GM21786 (cell line): ENCODE measurements at regions not wholly inside any gene's neighbourhood (a gene's known extent, or its start where the extent isn't known, plus 50 kb on each side); places are given as distances from the start of the nearest gene placed in this dataset.

Experiments
- ATAC-seq: cut with Tn5 transposase; IDR thresholded peaks from one replicate; pipeline ENCODE4 v1.9.1; 2021; ENCODE audit not compliant: unreplicated experiment

DNA sequence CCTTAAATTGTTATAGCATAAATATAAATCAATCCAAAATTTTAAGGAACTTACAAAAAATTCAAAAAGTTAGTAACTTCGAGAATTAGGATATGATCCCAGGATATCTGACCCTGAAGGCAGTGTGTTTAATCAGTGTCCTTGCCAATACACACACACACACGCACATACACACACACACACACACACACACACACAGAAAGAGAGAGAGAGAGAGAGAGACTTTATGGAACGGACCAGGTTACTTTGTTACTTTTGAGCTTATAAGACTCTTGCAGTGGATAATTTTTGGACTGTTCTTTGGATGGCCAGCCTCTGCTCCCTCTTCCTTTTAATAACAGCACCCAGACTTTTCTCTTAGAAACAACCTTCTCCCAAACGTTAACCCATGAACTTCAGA, 322.9 kb downstream of the NFIB start:
- no peak for ATAC-seq

DNA sequence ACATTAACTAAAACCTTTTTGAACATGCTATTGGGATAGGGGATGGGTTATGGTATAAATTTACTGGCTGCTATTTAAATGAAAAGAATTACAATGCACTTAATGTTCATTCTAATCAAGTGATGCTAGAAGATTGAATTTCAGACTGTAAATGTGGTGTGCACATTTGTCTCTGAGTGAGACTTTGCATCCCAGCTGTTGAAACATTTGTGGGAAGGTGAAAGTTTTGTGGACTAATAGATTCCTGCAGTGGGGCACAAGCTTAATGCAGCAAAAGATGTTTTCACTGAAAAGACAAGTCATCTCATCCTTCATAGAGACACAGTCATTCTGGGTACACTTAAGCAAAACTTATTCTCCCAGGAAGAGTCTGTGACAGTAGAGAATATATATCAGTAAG, 323.6 kb downstream of the NFIB start:
- no peak for ATAC-seq

DNA sequence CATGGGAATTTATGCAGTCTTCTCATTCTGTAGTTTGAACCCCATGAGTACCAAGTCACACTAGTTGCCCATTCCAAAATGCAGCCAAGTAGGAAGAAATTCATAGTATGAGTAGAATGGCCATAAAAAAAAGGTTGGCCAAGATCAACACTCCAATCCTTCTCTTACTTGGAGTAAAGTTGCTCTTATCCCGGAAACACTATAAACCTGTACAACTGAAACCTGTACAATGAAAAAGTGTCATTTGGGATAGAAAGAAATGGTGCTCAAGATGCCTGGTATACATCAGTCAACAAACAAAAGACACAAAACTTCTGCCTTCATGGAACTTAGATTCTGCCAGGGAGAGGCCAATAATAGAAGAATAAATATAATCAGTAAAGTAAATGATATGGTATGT, 325.0 kb downstream of the NFIB start:
- ATAC-seq: no peak

DNA sequence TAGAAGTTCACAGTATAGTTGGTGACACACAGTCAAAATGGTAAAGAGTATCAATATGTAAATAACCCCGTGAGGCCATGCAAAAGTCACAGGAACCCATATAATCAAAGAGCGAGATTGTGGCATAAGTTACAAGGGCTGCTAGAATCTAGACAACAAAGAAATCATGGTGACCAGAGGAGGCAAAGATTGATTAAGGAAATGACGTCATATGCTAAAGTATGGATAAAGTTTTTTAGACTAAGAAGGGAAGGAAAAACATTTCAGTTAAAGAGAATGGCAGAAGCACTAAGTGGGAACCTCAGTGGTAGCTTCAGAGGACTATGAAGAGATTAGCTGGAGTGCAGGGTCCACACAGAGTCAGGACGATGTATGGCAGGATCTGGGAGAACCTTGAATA, 330.3 kb downstream of the NFIB start:
- no peak for ATAC-seq

DNA sequence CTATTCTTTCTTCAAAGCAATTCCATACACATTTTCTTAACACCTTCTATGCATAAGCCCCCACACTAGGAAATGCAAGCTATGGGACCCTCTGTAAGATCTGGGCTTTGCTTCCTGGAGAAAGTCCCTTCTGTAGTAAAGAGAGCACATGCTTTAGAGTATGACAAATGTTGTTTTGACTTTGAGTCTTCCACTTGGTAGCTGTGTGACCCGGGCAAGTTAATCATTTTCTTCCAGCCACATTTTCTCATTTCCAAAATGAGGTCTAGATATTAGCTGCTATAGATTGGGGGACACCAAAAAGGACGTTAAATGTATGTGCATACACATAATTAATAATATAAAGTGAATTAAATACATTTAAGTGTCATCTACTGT, 334.0 kb downstream of the NFIB start:
- ATAC-seq: no peak

DNA sequence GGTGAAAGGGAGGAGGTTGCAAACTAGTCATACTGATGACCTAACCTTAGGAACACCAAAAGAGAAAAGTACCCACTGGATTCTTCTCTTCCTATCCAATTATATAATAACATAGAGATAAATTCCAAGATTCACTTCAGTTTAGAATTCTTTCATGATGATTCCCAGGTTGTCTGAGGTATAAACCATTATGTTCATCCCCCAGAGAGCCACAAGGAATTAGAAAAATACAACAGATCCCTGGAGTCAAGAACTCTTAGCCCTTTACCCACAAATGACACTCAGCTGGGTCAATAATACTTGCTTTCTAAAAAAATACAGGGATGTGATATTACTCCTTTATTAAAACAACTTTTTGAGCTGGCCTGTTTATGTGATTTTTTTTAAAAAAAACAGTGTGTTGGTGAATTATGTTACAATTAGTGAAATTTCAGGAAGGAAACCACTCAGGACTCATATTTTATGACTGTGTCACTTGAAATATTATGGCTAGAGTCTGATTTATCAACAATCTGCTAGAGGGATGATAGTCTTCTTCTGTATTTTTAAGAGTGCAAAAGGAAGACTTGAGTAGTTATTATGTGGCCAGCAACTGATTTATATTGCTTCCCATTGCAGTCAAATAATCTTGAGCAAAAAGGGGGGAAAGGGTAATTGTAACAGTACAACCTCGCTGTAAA, 338.2 kb downstream of the NFIB start:
- ATAC-seq: no peak

DNA sequence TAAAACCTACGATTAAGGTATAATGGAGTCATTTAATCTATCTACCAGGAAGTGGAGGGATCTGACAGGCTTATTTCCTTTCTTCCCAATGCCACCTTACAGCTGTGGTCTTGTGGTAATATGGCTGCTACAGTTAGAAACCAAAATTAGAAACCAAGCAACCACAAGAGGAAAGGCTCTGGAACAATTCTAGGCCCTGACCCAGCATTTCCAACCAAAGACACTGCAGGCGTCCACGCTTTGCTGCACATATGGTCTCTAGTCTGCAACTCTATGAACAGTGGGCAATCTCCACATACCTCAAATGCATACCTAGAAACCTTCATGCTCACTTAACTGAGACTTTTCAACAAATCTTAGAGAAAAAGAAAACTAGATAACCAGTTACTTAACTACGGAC, 339.1 kb downstream of the NFIB start:
- no peak for ATAC-seq

DNA sequence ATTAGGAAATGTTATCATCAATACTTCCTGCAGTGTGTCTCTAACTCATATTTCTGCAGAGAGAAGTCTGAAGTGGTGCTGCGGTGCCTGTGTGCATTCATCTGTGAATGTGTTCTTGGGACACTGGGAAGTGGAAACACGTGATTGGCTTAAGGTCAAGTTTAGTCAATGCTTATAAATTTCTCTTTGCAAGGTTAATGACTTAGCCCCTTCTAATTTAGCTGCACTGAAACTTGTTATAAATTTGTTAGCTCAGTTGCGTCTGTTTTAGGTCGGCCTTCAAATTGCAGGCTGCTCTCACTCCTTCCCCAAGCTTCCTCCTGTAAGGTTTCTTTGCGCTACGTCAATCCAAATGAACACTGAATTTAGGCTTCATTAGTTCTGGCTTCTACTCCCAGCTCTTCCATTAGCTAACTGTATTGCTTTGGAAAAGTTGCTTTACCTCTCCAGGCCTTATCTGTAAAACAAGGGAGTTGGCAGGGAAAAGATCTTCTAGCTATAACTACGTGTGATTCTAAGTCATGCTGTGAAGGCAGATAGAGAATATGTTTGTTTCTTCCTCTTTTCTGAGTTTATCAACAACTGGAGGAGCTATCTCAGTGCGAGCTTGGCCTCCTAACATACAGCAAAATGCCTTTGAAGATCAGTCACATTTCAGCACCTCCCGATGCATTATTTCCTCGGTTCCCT, 341.8 kb downstream of the NFIB start:
- no peak for ATAC-seq

DNA sequence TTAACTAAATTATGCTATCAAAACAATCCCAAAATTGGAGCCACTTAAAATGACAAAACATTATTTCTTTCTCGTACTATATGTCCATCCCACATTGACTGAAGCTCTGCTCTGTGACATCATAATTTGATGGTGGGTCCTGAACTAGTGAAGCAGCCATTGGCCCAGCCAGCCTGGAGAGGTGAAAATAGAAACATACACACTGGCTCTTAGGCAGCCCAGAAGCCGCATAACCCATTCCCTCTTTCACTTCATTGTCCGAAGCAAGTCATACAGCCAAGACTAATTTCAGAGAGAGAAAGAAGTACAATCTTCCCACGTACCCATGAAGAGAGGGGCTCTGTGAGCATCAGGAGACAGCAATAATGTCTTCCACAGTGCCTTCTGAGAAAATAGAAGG, 342.5 kb downstream of the NFIB start:
- ATAC-seq: no peak

DNA sequence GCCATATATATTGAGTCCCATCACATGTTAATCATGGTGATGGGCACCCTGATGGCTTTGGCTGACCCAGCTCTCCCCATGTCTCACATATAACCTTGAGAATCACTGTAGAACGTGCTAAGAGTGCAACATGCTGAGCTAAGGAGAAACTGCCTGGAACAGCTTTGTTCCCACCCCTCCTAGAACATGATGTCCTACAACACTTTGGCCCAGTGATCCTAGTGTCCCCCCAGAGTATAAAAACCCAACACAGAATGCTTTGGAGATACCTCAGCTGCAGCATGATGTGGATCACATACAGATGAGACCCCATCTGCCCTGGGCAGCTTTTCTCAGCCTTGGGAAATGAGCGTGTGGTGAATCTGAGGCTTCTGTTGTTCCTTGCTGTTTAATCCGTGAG, 343.5 kb downstream of the NFIB start:
- ATAC-seq: no peak

DNA sequence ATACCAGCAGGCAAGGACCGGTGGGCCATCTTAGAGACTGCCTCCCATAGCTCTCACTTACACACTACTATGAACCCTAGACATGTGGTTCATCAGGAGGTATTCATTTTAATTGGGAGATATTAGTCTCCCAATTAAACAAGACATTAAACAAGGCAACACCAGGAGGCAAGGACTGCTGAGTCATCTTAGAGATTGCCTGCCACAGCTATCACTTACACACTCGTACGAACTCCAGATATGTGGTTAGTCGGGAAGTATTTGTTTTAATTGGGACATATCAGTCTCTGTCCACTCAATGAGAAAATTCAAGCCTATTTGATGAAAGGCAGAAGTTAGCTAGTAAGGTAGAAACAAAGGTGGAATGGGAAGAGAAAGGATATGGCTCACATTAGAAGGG, 343.9 kb downstream of the NFIB start:
- ATAC-seq: no peak

DNA sequence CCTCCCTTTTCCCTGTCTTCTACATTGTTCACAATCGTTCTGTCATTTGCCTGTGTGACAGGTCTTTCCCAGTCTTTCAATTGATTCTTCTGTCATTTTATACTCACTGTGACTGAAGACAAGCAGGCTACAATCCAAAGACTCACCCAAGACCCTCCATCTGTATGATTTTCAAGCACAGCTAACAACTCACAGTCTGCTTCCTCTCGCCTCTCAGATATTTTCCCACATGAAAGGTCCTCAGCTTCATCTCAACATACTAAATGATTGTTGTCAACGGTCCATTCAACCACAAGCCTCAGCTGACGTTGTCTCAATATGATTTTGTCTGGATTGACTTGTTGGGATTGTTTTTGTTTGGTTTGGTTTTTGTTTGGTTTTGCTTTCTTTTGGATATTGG, 346.5 kb downstream of the NFIB start:
- ATAC-seq: no peak

DNA sequence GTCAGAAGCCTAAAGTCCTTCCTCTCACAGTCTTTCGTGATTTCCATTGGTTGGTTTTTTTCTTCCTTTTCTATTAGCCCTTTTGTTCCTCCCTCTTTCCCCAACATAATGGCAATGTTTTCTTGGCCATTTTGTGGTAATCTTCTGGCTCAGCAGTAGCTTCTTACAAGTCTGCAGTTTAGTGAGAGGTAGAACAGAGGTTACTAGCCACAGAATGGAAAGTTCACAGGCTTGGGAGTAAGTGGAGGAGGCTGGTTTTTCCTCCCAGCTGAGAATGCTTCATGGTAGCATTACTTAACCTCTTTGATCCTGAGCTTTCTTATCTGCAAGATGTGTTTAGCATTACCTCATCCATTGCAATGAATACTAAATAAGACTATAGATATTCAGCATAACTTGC, 346.9 kb downstream of the NFIB start:
- no peak for ATAC-seq

DNA sequence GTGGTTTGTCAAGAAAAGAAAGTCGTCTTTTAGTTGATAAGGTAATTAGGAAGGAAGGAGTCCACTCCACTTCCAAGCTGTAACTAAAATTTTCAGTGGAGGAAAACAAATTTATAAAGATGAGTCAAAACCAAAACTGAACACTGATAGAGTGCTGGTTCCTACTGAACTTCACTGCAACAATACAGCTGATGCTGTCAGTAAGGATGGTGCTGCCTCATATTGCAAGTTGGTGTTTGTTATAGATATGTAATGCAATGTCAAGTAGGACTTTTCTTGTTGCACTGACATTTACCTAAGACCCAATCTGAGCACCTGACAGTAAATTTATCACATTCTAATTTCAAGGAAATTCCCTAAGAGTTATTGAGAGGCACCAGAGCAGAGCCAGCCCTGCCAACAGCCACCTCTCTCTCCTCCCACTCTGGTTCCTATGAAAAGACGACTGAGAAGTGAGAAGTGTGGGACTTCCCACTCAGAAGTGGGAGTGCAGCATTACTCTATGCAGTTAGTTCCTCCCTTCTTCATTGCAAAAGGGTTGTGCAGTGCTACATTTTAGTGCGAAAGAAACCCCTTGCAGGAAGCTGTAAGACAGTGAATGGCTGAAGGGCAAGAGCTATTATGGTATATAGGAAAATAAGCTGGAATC, 350.8 kb downstream of the NFIB start:
- no peak for ATAC-seq

DNA sequence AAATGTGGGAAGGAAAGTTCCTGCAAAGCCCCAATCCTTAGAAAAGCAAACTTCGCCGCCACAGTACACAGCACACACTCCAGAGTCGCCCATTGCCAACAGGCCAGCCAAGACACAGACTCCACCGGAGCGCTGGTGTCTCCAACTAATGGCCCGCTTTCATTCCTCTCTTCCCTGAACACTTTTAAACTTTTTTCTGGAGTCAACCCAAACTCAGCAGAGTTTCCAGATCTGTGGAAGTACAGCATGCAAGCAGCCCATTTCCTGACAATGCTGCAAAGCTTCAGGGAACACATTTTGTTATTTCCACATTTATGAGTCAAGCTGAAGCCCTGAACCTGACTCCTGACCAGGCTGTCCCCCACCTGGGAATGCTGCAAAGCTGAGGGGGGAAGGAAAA, 351.9 kb downstream of the NFIB start:
- no peak for ATAC-seq

DNA sequence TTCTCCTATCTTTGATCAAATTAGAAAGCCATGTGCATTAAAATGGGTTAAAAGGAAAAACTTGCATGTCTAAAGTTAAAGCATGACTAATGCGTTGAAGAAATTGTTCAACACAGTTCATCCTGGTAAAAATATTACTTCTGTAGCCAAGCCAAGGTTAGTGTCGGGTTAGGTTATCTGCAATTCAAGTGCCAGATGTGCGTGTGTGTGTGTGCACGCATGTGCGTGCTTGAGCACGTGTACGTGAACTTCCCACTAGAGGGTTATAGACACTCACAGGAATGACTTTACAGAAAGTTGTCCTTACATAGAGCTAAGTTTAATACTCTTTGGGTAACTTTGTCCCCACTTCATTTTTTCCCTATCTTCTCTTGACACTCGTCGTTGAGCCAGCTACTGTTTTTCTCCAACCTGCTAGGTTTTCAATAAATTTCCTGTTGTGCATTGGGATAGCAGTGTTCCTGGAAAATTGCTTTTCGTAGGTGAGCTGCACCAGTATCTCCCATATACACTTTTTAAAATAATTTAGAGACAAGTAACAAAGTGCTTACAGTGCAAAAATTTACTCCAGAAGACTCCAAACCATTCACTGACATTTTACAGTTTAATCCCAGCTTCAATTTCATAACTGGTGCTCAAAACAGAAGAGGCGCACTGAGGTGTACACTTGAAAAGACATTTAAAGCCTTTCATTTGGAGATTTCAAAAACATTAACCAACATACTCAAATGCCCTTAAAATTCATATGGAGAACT, 353.8 kb downstream of the NFIB start:
- no peak for ATAC-seq

DNA sequence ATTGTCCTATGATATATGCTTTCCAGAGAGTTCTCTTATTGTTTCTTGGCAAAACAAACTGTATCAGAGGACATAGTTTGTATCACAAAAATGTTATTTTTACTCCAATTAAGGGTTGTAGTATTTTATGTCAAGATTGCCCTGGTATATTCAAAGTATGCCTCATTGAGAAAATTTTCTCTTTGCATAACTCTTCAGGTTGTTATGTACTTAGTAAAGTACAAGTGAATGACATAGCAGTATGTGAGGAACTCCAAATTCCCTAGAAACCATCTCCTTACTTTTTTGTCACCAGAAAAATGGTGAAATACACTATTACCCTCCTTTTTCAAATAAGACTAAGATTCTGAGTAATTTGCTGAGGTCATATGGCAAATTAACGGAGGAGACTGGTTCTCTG, 355.3 kb downstream of the NFIB start:
- ATAC-seq: no peak

DNA sequence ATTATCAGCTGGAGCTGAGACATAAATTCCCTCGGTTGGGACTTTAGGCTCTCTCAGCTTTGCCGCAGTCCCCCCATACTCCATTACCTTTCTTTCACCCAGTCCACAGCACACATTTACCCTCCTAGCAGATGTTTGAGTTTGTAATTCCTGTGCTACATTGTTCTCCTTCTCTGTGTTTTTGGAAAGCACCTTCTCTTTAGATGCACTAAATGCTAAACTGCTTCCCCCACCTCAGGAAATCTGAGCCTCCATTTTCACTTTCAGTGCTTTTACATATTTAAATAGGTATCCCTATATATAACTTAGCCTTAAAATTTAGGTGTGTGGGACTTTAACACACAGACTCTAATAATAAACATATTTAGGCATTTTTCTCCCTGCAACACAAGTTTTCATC, 356.9 kb downstream of the NFIB start:
- ATAC-seq: no peak

DNA sequence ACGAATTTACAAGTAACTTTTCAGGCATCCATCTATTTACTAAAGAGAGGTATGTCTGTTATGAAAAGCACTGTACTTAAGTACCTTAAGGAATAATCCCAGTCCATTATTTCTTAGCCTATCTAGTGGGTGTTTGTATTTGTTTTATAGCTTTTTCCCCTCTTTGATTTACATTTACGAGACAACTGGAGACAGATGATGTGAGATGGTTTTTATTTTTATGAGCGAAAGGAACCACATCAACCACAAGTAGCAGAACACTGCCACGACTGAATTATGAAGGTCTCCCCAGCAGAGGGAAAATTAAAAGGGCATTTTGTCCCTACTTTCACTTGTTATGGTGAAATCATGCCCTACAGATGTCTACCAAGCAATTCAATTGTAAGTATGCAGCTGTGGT, 357.8 kb downstream of the NFIB start:
- no peak for ATAC-seq

DNA sequence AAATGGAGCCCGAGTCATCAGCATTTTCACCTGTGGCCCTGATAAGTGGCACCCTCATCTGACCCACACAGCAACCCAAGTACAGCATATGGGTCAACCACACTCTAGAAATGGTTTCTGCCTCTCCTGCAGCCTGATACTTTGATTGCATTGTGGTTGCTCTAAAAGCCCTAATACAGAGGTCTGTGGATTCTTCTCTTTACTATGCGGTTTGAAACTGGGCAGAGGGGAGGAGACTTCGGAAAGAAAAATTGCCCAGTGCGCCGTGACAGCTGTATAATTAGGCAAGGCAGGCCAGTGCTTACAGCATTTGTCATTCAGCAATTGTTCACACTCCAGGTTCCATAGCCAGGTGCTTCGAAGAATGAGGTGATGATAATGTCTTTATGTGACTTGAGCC, 361.0 kb downstream of the NFIB start:
- no peak for ATAC-seq

DNA sequence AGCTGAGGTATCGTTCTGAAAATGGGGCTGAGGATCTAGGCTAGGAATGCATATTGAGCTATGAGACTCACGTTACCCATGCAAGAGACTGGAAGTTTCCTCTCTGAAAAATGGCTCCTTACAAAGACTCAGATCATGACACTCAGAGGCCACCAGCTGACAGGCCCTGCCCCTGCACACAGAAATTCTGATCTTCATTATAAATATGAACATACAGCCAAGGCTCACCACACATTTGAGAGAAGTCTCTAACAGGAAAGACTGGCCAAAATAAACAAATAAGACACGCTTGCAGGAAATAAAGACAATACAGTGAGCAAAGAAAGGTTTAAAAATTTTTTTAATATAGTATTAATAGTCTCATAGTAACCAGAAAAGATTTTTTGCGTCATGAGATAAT, 365.9 kb downstream of the NFIB start:
- ATAC-seq: no peak

DNA sequence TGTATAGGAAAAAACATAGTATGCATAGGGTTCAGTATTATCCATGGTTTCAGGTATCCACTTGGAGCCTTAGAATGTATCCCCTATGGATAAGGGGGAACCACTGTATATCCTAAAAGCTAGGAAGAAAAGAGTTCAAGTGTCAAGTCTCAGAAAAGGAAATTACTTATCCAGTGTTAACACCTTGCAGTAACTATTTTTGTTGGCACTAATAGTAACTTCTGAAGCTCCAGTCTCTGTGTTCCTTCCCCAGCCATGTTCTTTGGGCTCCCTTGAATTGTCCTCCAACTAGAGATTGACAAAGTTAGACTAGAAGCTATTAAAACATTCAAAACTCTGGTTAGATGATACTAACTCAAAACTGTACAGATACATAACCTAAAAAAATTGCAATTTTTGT, 370.8 kb downstream of the NFIB start:
- no peak for ATAC-seq
